K562 (cell line): ENCODE measurements at regions not wholly inside any gene's neighbourhood (a gene's known extent, or its start where the extent isn't known, plus 50 kb on each side); places are given as distances from the start of the nearest gene placed in this dataset.

Experiments used
- ATAC-seq: fragments of 200-7000 bp; cut with Tn5 transposase; 3 replicates; pipeline ENCODE4 v1.9.1; 2020; ENCODE audit warnings: moderate library complexity
- BruUV-seq: library from RNA; stranded (reverse); fragments of 400-500 nt; replicated peaks from 2 replicates; lab custom pipeline; 2021; lab: Mats Ljungman, UMichigan
- CTCF ChIA-PET: fragments of 300-600 bp; formaldehyde crosslinking; extraction: SDS; loops from one replicate; lab custom pipeline; 2021; ENCODE audit warnings: low intra/inter-chr PET ratio; lab: Yijun Ruan, JAX
- POLR2A ChIA-PET: fragments of 300-600, 350-650 bp; sonication (Branson Sonifier 250); formaldehyde crosslinking; extraction: SDS; loops from one replicate; lab custom pipeline; 2021; ENCODE audit warnings: antibody characterized with exemption, inconsistent platforms; lab: Yijun Ruan, JAX
- DNase-seq, 4 experiments: peaks; one replicate each; pipeline versions ENCODE4 v3.0.0 to v3.0.0-alpha.2; 2011 to 2018; ENCODE audit warnings: low spot score in 3 of 4, mixed read lengths in 3 of 4; ENCODE audit errors: extremely low read depth in 1 of 4
- FAIRE-seq: peaks from 2 replicates; lab custom pipeline; 2011; peaks lifted over from hg19 to GRCh38; lab: Jason Lieb, UNC
- H2AFZ ChIP-seq: 2 replicates; pipeline ENCODE4 v1.6.0; 2011; ENCODE audit warnings: low read depth, low read length, control low read depth, inconsistent platforms
- H3K27ac ChIP-seq: fragments of 200-600 bp; 3 replicates; pipeline ENCODE4 v1.8.0; 2011; ENCODE audit warnings: low read depth, mild to moderate bottlenecking, control low read depth, inconsistent platforms, low read length, moderate library complexity, mixed read lengths; ENCODE audit errors: extremely low read depth
- H3K27me3 ChIP-seq, 2 experiments: fragments of 300-600 bp in 1 of 2; 2 replicates in 1 of 2; 3 replicates in 1 of 2; pipeline versions ENCODE4 v1.6.0 to v1.8.0; 2011; ENCODE audit warnings: inconsistent platforms in 2 of 2, low read length in 2 of 2, mild to moderate bottlenecking in 1 of 2, mixed read lengths in 1 of 2, moderate library complexity in 1 of 2; ENCODE audit not compliant: control insufficient read depth in 2 of 2, insufficient read depth in 2 of 2
- H3K36me3 ChIP-seq: fragments of 300-600 bp; 3 replicates; pipeline ENCODE4 v1.8.0; 2011; ENCODE audit warnings: mild to moderate bottlenecking, low read length, inconsistent platforms; ENCODE audit not compliant: control insufficient read depth, insufficient read depth
- H3K4me1 ChIP-seq, 2 experiments: fragments of 200-600 bp in 1 of 2; replicated peaks in 1 of 2; 2 replicates in 1 of 2; 3 replicates in 1 of 2; pipeline versions ENCODE4 v1.5.1 to v1.8.0; 2011; ENCODE audit warnings: inconsistent platforms in 2 of 2, low read length in 2 of 2, mild to moderate bottlenecking in 1 of 2, mixed read lengths in 1 of 2, moderate library complexity in 1 of 2; ENCODE audit not compliant: control insufficient read depth in 2 of 2, insufficient read depth in 2 of 2
- H3K4me2 ChIP-seq: 2 replicates; pipeline ENCODE4 v1.6.1; 2011; ENCODE audit warnings: low read length, control low read depth, inconsistent platforms, mixed read lengths; ENCODE audit not compliant: insufficient read depth
- H3K4me3 ChIP-seq: fragments of 200-600 bp; sonication (generic), shearing (Covaris generic); 2 replicates; pipeline ENCODE4 v1.5.1; 2016; ENCODE audit warnings: control low read depth, inconsistent platforms
- H3K79me2 ChIP-seq: fragments of 200-600 bp; 3 replicates; pipeline ENCODE4 v1.8.0; 2011; ENCODE audit warnings: low read length, inconsistent platforms; ENCODE audit not compliant: control insufficient read depth, insufficient read depth
- H3K9ac ChIP-seq, 2 experiments: 2 replicates each; pipeline versions ENCODE4 v1.6.0 to v1.6.1; 2011; ENCODE audit warnings: low read depth in 2 of 2, low read length in 2 of 2, control low read depth in 1 of 2, inconsistent platforms in 1 of 2, mild to moderate bottlenecking in 1 of 2, mixed read lengths in 1 of 2; ENCODE audit not compliant: insufficient read depth in 1 of 2
- H3K9me1 ChIP-seq: one replicate; pipeline ENCODE4 v1.6.0; 2011; ENCODE audit warnings: inconsistent platforms, mild to moderate bottlenecking, low read length, moderate library complexity; ENCODE audit not compliant: control insufficient read depth, insufficient read depth
- H3K9me3 ChIP-seq: replicated peaks from 2 replicates; pipeline ENCODE4 v1.5.1; 2011; ENCODE audit warnings: low read depth, low read length, inconsistent platforms; ENCODE audit not compliant: control insufficient read depth, insufficient read depth
- H4K20me1 ChIP-seq: replicated peaks from 2 replicates; pipeline ENCODE4 v1.6.1; 2011; ENCODE audit warnings: low read length, inconsistent platforms, mixed read lengths; ENCODE audit not compliant: control insufficient read depth, insufficient read depth
- BRD4 ChIP-seq: fragments of 200-600 bp; sonication (generic); IDR thresholded peaks from 2 replicates; pipeline ENCODE4 v1.6.1; 2017; ENCODE audit warnings: inconsistent platforms
- CEBPG ChIP-seq, 3 experiments: fragments of 200-800 bp in 1 of 3; sonication (Bioruptor generic) in 1 of 3; sonication (generic) in 1 of 3; formaldehyde crosslinking in 1 of 3; IDR thresholded peaks in 2 of 3; conservative IDR thresholded peaks in 1 of 3; 2 replicates each; pipeline versions ENCODE4 v1.6.1 to v1.8.0; 2016 to 2022; ENCODE audit warnings: missing compliant biosample characterization in 2 of 3, missing genetic modification characterization in 2 of 3, mild to moderate bottlenecking in 1 of 3, missing genetic modification reagents in 1 of 3
- EHMT2 ChIP-seq: fragments of 450-650 bp; IDR thresholded peaks from 2 replicates; pipeline ENCODE4 v1.6.1; 2018; ENCODE audit warnings: antibody characterized with exemption
- EWSR1 ChIP-seq: fragments of 450-650 bp; IDR thresholded peaks from 2 replicates; pipeline ENCODE4 v1.6.1; 2018; ENCODE audit warnings: borderline replicate concordance, mild to moderate bottlenecking, low read depth, moderate library complexity; ENCODE audit not compliant: partially characterized antibody
- FOXA3 ChIP-seq, 2 experiments: fragments of 450-650 bp in 1 of 2; sonication (generic) in 1 of 2; formaldehyde crosslinking; IDR thresholded peaks in 1 of 2; conservative IDR thresholded peaks in 1 of 2; 2 replicates each; pipeline versions ENCODE4 v1.4.0 to v1.8.0; 2020 to 2022; ENCODE audit warnings: mild to moderate bottlenecking in 2 of 2, missing genetic modification reagents in 1 of 2
- HNRNPLL ChIP-seq: fragments of 200-400 bp; formaldehyde crosslinking; IDR thresholded peaks from 2 replicates; pipeline ENCODE4 v1.6.1; 2017; ENCODE audit warnings: low read length, low read depth, mild to moderate bottlenecking; ENCODE audit not compliant: poor library complexity, severe bottlenecking
- NBN ChIP-seq: fragments of 450-650 bp; IDR thresholded peaks from 2 replicates; pipeline ENCODE4 v1.6.1; 2016; ENCODE audit warnings: low read depth, mild to moderate bottlenecking
- NR2F6 ChIP-seq: fragments of 450-650 bp; formaldehyde crosslinking; IDR thresholded peaks from 2 replicates; pipeline ENCODE4 v1.4.0; 2020; ENCODE audit warnings: mild to moderate bottlenecking
- POLR3A ChIP-seq: IDR thresholded peaks from 2 replicates; pipeline ENCODE4 v1.6.1; 2011; ENCODE audit warnings: borderline replicate concordance, mild to moderate bottlenecking, moderate library complexity; ENCODE audit not compliant: insufficient read length, insufficient read depth; ENCODE audit errors: extremely low read depth
- SAFB ChIP-seq: fragments of 200-400 bp; formaldehyde crosslinking; IDR thresholded peaks from 2 replicates; pipeline ENCODE4 v1.6.1; 2017; ENCODE audit warnings: low read depth, low read length, borderline replicate concordance
- SREBF2 ChIP-seq: sonication (generic); formaldehyde crosslinking; IDR thresholded peaks from 2 replicates; pipeline ENCODE4 v1.4.0; 2020; ENCODE audit warnings: mild to moderate bottlenecking, missing genetic modification reagents
- TCF7 ChIP-seq: sonication (generic); IDR thresholded peaks from 2 replicates; pipeline ENCODE4 v1.6.1; 2016; ENCODE audit warnings: antibody characterized with exemption, borderline replicate concordance
- ZC3H8 ChIP-seq: fragments of 450-650 bp; IDR thresholded peaks from 2 replicates; pipeline ENCODE4 v1.6.1; 2017
- ZNF263 ChIP-seq: sonication (generic); formaldehyde crosslinking; IDR thresholded peaks from 2 replicates; pipeline ENCODE4 v1.8.0; 2022; ENCODE audit warnings: mild to moderate bottlenecking, missing genetic modification reagents, borderline replicate concordance
- ZNF584 ChIP-seq: fragments of 200-800 bp; sonication (Bioruptor generic); IDR thresholded peaks from 2 replicates; pipeline ENCODE4 v1.6.1; 2016; ENCODE audit warnings: low read depth, mild to moderate bottlenecking, missing genetic modification characterization, missing compliant biosample characterization
- WGBS: fragments of 100-300 bp; shearing (Covaris generic); methylation state at CpG from one replicate; pipeline ENCODE4 v1.1.6; 2016; ENCODE audit warnings: low coverage, mixed read lengths; ENCODE audit not compliant: insufficient coverage; ENCODE audit errors: missing lambda C conversion rate; 5-methylcytosine and 5-hydroxymethylcytosine counted together
- in situ Hi-C: fragments of 300-500 bp; cut with MboI; formaldehyde crosslinking; loops from 4 replicates; pipeline ENCODE4 v1.15.0; 2018; ENCODE audit warnings: inconsistent platforms, mixed read lengths
- intact Hi-C: fragments of 100-400 bp; cut with micrococcal nuclease; formaldehyde crosslinking; loops from 2 replicates; pipeline ENCODE4 v1.14.2; 2022
- TF ChIP-seq, protein P1 (sequence below): fragments of 250-450 bp; sonication (Bioruptor Pico); IDR thresholded peaks from 2 replicates; pipeline ENCODE4 v1.4.0; 2020; ENCODE audit warnings: mild to moderate bottlenecking, moderate library complexity
- TF ChIP-seq, protein P2 (sequence below): fragments of 450-650 bp; IDR thresholded peaks from 2 replicates; pipeline ENCODE4 v1.6.1; 2018; ENCODE audit warnings: mild to moderate bottlenecking, low read depth; ENCODE audit not compliant: partially characterized antibody

DNA sequence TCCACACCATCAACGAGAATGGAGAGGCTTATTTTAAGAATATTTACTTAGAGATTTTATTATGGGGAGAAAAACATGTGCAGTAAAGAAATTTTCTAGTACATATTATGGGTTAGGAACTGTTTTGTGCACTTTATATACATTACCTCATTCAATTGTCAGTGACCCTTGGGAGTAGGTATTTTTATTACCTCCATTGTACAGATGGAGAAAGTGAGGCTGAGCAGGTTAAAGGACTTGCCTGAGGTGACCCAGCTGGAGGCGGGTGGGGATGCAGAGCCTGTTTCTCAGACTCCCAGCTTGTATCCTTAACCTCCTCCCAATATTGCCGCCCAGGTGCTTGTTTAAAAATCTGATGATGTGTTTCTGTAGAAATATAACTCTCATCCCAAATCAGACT lies 356.7 kb downstream of the HRH4 start:
- H3K4me3 ChIP-seq: no peak overlapping the region
- WGBS: 0% methylated on average over 3 of the region's 3 CpGs
- in situ Hi-C loops: no loop called here
- no peaks in the 10 kb centered on the region for H3K4me1 ChIP-seq
- no peaks in the 10 kb centered on the region for H3K9me1 ChIP-seq
- no peaks in the 10 kb centered on the region for H3K36me3 ChIP-seq
- no peaks in the 10 kb centered on the region for H3K79me2 ChIP-seq
- CTCF ChIA-PET: no interaction called here
- H3K27ac ChIP-seq: no peak overlapping the region
- no peaks in the 10 kb centered on the region for H3K9me3 ChIP-seq
- TF ChIP-seq EWSR1: no peak
- no peak for TF ChIP-seq NBN
- no peak for TF ChIP-seq SREBF2 (CRISPR knock-in tag)
- TF ChIP-seq, protein P1, sequence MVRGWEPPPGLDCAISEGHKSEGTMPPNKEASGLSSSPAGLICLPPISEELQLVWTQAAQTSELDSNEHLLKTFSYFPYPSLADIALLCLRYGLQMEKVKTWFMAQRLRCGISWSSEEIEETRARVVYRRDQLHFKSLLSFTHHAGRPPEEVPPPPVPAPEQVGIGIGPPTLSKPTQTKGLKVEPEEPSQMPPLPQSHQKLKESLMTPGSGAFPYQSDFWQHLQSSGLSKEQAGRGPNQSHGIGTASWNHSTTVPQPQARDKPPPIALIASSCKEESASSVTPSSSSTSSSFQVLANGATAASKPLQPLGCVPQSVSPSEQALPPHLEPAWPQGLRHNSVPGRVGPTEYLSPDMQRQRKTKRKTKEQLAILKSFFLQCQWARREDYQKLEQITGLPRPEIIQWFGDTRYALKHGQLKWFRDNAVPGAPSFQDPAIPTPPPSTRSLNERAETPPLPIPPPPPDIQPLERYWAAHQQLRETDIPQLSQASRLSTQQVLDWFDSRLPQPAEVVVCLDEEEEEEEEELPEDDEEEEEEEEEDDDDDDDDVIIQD (CRISPR knock-in tag): no peak
- TF ChIP-seq SAFB: no peak
- TF ChIP-seq EHMT2: no peak
- no peak for TF ChIP-seq BRD4
- TF ChIP-seq, protein P2, sequence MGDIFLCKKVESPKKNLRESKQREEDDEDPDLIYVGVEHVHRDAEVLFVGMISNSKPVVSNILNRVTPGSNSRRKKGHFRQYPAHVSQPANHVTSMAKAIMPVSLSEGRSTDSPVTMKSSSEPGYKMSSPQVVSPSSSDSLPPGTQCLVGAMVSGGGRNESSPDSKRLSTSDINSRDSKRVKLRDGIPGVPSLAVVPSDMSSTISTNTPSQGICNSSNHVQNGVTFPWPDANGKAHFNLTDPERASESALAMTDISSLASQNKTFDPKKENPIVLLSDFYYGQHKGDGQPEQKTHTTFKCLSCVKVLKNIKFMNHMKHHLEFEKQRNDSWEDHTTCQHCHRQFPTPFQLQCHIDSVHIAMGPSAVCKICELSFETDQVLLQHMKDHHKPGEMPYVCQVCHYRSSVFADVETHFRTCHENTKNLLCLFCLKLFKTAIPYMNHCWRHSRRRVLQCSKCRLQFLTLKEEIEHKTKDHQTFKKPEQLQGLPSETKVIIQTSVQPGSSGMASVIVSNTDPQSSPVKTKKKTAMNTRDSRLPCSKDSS: no peak
- TF ChIP-seq TCF7: no peak
- no peak for TF ChIP-seq HNRNPLL
- no peak for TF ChIP-seq POLR3A
- TF ChIP-seq FOXA3 (CRISPR knock-in tag; conservative IDR thresholded peaks at IDR 0.05 in 1 of 2, IDR thresholded peaks at IDR 0.05 in 1 of 2): no peak
- no peak for TF ChIP-seq CEBPG (CRISPR knock-in tag; IDR thresholded peaks at IDR 0.05)
- TF ChIP-seq CEBPG (tag; conservative IDR thresholded peaks at IDR 0.05 in 1 of 2, IDR thresholded peaks at IDR 0.05 in 1 of 2): no peak
- TF ChIP-seq ZNF584: no peak
- no peak for TF ChIP-seq ZNF263 (CRISPR knock-in tag)
- no peak for TF ChIP-seq ZC3H8
- TF ChIP-seq NR2F6: no peak
- H3K27me3 ChIP-seq: no peaks in the 10 kb centered on the region; a peak in 1 of 5 replicates
- no peak overlapping the region for H2AFZ ChIP-seq
- no peaks in the 10 kb centered on the region for H4K20me1 ChIP-seq
- intact Hi-C loops: no loop called here
- no TSS peak for BruUV-seq
- FAIRE-seq: no peak
- DNase-seq: no peak
- H3K9ac ChIP-seq: no peak overlapping the region
- no peak for ATAC-seq
- POLR2A ChIA-PET: interaction anchor here (0.9 kb wide), 1 partner anchor 8 kb away, joined by 3 read pairs; no protein-coding TSS in a partner anchor
- H3K4me2 ChIP-seq: no peak overlapping the region
